Colonic mucosa (tissue), 4 donors: ENCODE measurements at regions not wholly inside any gene's neighbourhood (a gene's known extent, or its start where the extent isn't known, plus 50 kb on each side); places are given as distances from the start of the nearest gene placed in this dataset.
"Not testable (repeated sequence)": the region's sequence is repeated elsewhere in the genome, so short reads cannot be mapped to it uniquely, and the experiment has no call there.

Experiments
- DNase-seq: peaks from one replicate; pipeline ENCODE4 v3.0.0-alpha.2; 2020
- H3K27ac ChIP-seq: fragments of 200-600 bp; one replicate; pipeline ENCODE4 v1.8.0; 2021
- H3K27me3 ChIP-seq: fragments of 200-600 bp; one replicate; pipeline ENCODE4 v1.8.0; 2021
- H3K36me3 ChIP-seq: fragments of 200-600 bp; one replicate; pipeline ENCODE4 v1.8.0; 2021
- H3K4me1 ChIP-seq: fragments of 200-600 bp; one replicate; pipeline ENCODE4 v1.8.0; 2021; ENCODE audit warnings: mild to moderate bottlenecking
- H3K4me3 ChIP-seq: fragments of 200-600 bp; one replicate; pipeline ENCODE4 v1.8.0; 2021
- H3K9ac ChIP-seq, 2 donors: one replicate each; pipeline ENCODE4 v1.7.0; 2013; ENCODE audit warnings: control low read depth in 2 of 2, low read depth in 2 of 2, low read length in 2 of 2
- H3K9me3 ChIP-seq: fragments of 200-600 bp; one replicate; pipeline ENCODE4 v1.8.0; 2021
- CTCF ChIP-seq: fragments of 200-600 bp; IDR thresholded peaks from one replicate; pipeline ENCODE4 v1.8.0; 2022; ENCODE audit warnings: antibody characterized with exemption, mild to moderate bottlenecking
- intact Hi-C: fragments of 100-400 bp; cut with DNase I; formaldehyde crosslinking; loops from one replicate; pipeline ENCODE4 v1.14.1; 2022
- donor health status: healthy.
- donor health status: DM: no; HTN: no; CAD: no.
- donor health status: DM: no; HTN: no; CAD: no.

GRCh38 chr18:59800897-59801296 lies 98.9 kb upstream of the PMAIP1 start:
- H3K27ac ChIP-seq = no peak overlapping the region
- no peaks in the 10 kb centered on the region for H3K9me3 ChIP-seq
- DNase-seq = no peak
- no peak overlapping the region for H3K9ac ChIP-seq
- TF ChIP-seq CTCF = no peak
- H3K27me3 ChIP-seq = no peaks in the 10 kb centered on the region
- no peaks in the 10 kb centered on the region for H3K4me1 ChIP-seq
- no peak overlapping the region for H3K4me3 ChIP-seq
- intact Hi-C loops = no loop called here
- H3K36me3 ChIP-seq = no peaks in the 10 kb centered on the region

GRCh38 chr18:59799383-59800015 lies 100.3 kb upstream of the PMAIP1 start:
- intact Hi-C loops = no loop called here
- no peak overlapping the region for H3K27ac ChIP-seq
- TF ChIP-seq CTCF = no peak

GRCh38 chr18:59795882-59796281 lies 98.7 kb upstream of the CCBE1 start:
- Histone ChIP-seq H3K27ac (no peak overlapping the region), H3K9ac (no peak overlapping the region), H3K4me1 (no peaks in the 10 kb centered on the region), H3K27me3 (no peaks in the 10 kb centered on the region), H3K36me3 (no peaks in the 10 kb centered on the region), H3K4me3 (no peak overlapping the region), H3K9me3 (no peaks in the 10 kb centered on the region)
- intact Hi-C loops = no loop called here
- DNase-seq = no peak
- no peak for TF ChIP-seq CTCF

More at GRCh38 chr18:59799383-59800015, 100.3 kb upstream of the PMAIP1 start:
- no peak overlapping the region for H3K4me3 ChIP-seq
- H3K27me3 ChIP-seq = no peaks in the 10 kb centered on the region
- DNase-seq = no peak
- no peaks in the 10 kb centered on the region for H3K36me3 ChIP-seq
- H3K9ac ChIP-seq = no peak overlapping the region
- no peaks in the 10 kb centered on the region for H3K4me1 ChIP-seq
- no peaks in the 10 kb centered on the region for H3K9me3 ChIP-seq

GRCh38 chr18:59792353-59792752 lies 95.1 kb upstream of the CCBE1 start:
- Histone ChIP-seq H3K27me3 (no peaks in the 10 kb centered on the region), H3K4me3 (no peak overlapping the region), H3K36me3 (no peaks in the 10 kb centered on the region), H3K9ac (no peak overlapping the region), H3K4me1 (no peaks in the 10 kb centered on the region), H3K9me3 (no peaks in the 10 kb centered on the region), H3K27ac (no peak overlapping the region)
- no peak for TF ChIP-seq CTCF
- no peak for DNase-seq
- intact Hi-C loops = no loop called here

- H3K4me3 ChIP-seq, intact Hi-C loops, H3K27me3 ChIP-seq, H3K36me3 ChIP-seq, H3K9me3 ChIP-seq, H3K9ac ChIP-seq, DNase-seq, H3K4me1 ChIP-seq, H3K27ac ChIP-seq: not testable (repeated sequence)
Observed at GRCh38 chr18:59790346-59790936, 93.2 kb upstream of the CCBE1 start.

- Histone ChIP-seq H3K4me3 (no peak overlapping the region), H3K9me3 (no peaks in the 10 kb centered on the region), H3K9ac (no peak overlapping the region), H3K27me3 (no peaks in the 10 kb centered on the region), H3K4me1 (no peaks in the 10 kb centered on the region), H3K27ac (no peak overlapping the region), H3K36me3 (no peaks in the 10 kb centered on the region)
- DNase-seq = no peak
- intact Hi-C loops = no loop called here
- no peak for TF ChIP-seq CTCF
Observed at GRCh38 chr18:59788791-59789106, 91.5 kb upstream of the CCBE1 start.
